PC-3 (cell line): ENCODE measurements at regions not wholly inside any gene's neighbourhood (a gene's known extent, or its start where the extent isn't known, plus 50 kb on each side); places are given as distances from the start of the nearest gene placed in this dataset.

ENCODE experiments used
- ATAC-seq: fragments of 200-7000 bp; cut with Tn5 transposase; 2 replicates; pipeline ENCODE4 v1.9.1; 2020; ENCODE audit warnings: mild to moderate bottlenecking, moderate library complexity
- BruUV-seq: library from RNA; stranded (reverse); fragments of 400-500 nt; replicated peaks from 2 replicates; lab custom pipeline; 2021; lab: Mats Ljungman, UMichigan
- CTCF ChIA-PET: fragments of 300-600 bp; sonication (Branson Sonifier 250); formaldehyde crosslinking; loops from one replicate; lab custom pipeline; 2022; ENCODE audit warnings: antibody characterized with exemption; lab: Charles Lee
- POLR2A ChIA-PET: fragments of 300-600 bp; sonication (Branson Sonifier 250); formaldehyde crosslinking; loops from one replicate; lab custom pipeline; 2022; ENCODE audit warnings: antibody characterized with exemption; ENCODE audit not compliant: unreplicated experiment; lab: Charles Lee
- DNase-seq: peaks from one replicate; pipeline ENCODE4 v3.0.0-alpha.2; 2015
- H2AFZ ChIP-seq: fragments of 300-600 bp; sonication (generic); 2 replicates; pipeline ENCODE4 v1.6.0; 2016; ENCODE audit warnings: antibody characterized with exemption, low read length
- H3F3A ChIP-seq: fragments of 300-600 bp; sonication (generic); one replicate; pipeline ENCODE4 v1.6.0; 2017; ENCODE audit warnings: antibody characterized with exemption, low read length, control low read depth, mild to moderate bottlenecking; ENCODE audit not compliant: unreplicated experiment
- H3K27ac ChIP-seq: fragments of 300-600 bp; sonication (generic); 2 replicates; pipeline ENCODE4 v1.5.1; 2016; ENCODE audit warnings: mild to moderate bottlenecking, low read length
- H3K27me3 ChIP-seq: fragments of 300-600 bp; sonication (generic); 2 replicates; pipeline ENCODE4 v1.6.1; 2016; ENCODE audit warnings: low read length, mixed read lengths
- H3K36me3 ChIP-seq: fragments of 300-600 bp; sonication (generic); 2 replicates; pipeline ENCODE4 v1.6.1; 2016; ENCODE audit warnings: low read depth, mixed run types, low read length, mixed read lengths
- H3K4me1 ChIP-seq: fragments of 300-600 bp; sonication (generic); 2 replicates; pipeline ENCODE4 v1.5.1; 2016; ENCODE audit warnings: low read length; ENCODE audit not compliant: insufficient read depth
- H3K4me2 ChIP-seq: fragments of 300-600 bp; sonication (generic); 2 replicates; pipeline ENCODE4 v1.6.0; 2016; ENCODE audit warnings: low read length
- H3K4me3 ChIP-seq: fragments of 300-600 bp; sonication (generic); 2 replicates; pipeline ENCODE4 v1.5.1; 2016; ENCODE audit warnings: mild to moderate bottlenecking, low read length, mixed read lengths
- H3K79me2 ChIP-seq: fragments of 300-600 bp; sonication (generic); 2 replicates; pipeline ENCODE4 v1.6.1; 2017; ENCODE audit warnings: low read length, mixed read lengths
- H3K9ac ChIP-seq: fragments of 300-600 bp; sonication (generic); 2 replicates; pipeline ENCODE4 v1.6.0; 2016; ENCODE audit warnings: mild to moderate bottlenecking, low read length
- H3K9me2 ChIP-seq: fragments of 300-600 bp; sonication (generic); replicated peaks from 2 replicates; pipeline ENCODE4 v1.6.1; 2016; ENCODE audit warnings: mixed run types, low read length, mixed read lengths
- H3K9me3 ChIP-seq: fragments of 300-600 bp; sonication (generic); 2 replicates; pipeline ENCODE4 v1.6.1; 2016; ENCODE audit warnings: low read length, mixed read lengths
- H4K20me1 ChIP-seq: fragments of 300-600 bp; sonication (generic); 2 replicates; pipeline ENCODE4 v1.6.1; 2016; ENCODE audit warnings: low read length, mixed read lengths
- EZH2 ChIP-seq: fragments of 300-600 bp; sonication (generic); IDR thresholded peaks from one replicate; pipeline ENCODE4 v1.6.1; 2017; ENCODE audit warnings: antibody characterized with exemption, mild to moderate bottlenecking, low read length; ENCODE audit not compliant: unreplicated experiment
- EZH2phosphoT487 ChIP-seq: fragments of 300-600 bp; sonication (generic); IDR thresholded peaks from 2 replicates; pipeline ENCODE4 v1.6.1; 2018; ENCODE audit warnings: mild to moderate bottlenecking, antibody characterized with exemption, low read length, borderline replicate concordance
- intact Hi-C: fragments of 100-400 bp; cut with micrococcal nuclease; formaldehyde crosslinking; loops from 2 replicates; pipeline ENCODE4 v1.9.0; 2023
- TF ChIP-seq, protein P1 (sequence below): fragments of 300-600 bp; sonication (generic); conservative IDR thresholded peaks from 2 replicates; pipeline ENCODE4 v1.5.1; 2017; ENCODE audit warnings: antibody characterized with exemption, low read depth, mild to moderate bottlenecking, low read length

DNA sequence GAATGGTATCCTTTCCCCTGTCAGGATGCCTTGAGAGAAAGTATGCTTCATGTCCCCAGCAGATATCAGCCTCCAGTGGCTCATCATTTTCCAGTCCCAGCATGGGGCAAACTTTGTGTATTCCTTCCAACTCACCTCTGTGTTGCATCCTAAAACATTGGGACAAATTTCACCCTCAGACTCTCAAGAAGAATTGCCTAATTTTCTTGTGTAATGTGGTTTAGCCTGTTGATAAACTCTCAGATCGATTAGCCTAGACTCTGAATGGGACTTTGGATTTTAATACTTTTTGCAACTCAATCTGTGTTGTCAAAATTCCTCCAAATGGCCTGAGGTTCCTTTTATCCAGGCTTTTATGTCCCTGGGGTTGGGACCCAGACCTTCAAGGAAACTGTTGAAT is 805.3 kb downstream of the C4orf33 start:
- intact Hi-C loops: no loop called here
- Histone ChIP-seq H2AFZ (no peak overlapping the region), H3K9me3 (no peaks in the 10 kb centered on the region), H3K4me3 (no peak overlapping the region), H3K27me3 (no peaks in the 10 kb centered on the region), H4K20me1 (no peaks in the 10 kb centered on the region), H3K4me1 (no peaks in the 10 kb centered on the region), H3F3A (no peaks in the 10 kb centered on the region), H3K9me2 (no peaks in the 10 kb centered on the region), H3K79me2 (no peaks in the 10 kb centered on the region), H3K27ac (no peak overlapping the region), H3K36me3 (no peaks in the 10 kb centered on the region), H3K9ac (no peak overlapping the region), H3K4me2 (no peak overlapping the region)
- ATAC-seq (no peak), DNase-seq (no peak)
- ChIA-PET POLR2A (no interaction called here), CTCF (no interaction called here)
- BruUV-seq: no TSS peak
- TF ChIP-seq EZH2 (no peak), EZH2phosphoT487 (no peak)
- TF ChIP-seq, protein P1, sequence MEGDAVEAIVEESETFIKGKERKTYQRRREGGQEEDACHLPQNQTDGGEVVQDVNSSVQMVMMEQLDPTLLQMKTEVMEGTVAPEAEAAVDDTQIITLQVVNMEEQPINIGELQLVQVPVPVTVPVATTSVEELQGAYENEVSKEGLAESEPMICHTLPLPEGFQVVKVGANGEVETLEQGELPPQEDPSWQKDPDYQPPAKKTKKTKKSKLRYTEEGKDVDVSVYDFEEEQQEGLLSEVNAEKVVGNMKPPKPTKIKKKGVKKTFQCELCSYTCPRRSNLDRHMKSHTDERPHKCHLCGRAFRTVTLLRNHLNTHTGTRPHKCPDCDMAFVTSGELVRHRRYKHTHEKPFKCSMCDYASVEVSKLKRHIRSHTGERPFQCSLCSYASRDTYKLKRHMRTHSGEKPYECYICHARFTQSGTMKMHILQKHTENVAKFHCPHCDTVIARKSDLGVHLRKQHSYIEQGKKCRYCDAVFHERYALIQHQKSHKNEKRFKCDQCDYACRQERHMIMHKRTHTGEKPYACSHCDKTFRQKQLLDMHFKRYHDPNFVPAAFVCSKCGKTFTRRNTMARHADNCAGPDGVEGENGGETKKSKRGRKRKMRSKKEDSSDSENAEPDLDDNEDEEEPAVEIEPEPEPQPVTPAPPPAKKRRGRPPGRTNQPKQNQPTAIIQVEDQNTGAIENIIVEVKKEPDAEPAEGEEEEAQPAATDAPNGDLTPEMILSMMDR: no peak

DNA sequence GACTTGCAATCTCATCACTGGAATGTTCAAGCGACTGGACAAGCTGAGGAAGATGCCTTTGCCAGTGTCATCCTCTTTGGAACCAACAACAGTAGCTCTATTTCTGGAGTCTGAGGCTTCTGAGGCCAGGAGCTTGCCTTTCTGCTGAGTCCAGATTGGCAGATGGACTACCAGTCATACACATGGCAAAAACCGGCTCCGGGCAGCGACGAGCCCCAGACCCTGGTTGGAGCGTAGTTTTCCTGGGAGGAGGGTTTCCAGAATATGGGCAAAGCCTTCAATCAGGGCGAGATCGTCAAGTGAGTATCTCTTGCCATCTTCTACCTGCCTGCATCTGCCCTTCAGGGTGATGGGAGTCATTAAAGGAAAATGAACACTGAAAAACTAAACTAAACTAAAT is 807.9 kb downstream of the C4orf33 start:
- Histone ChIP-seq H4K20me1 (no peaks in the 10 kb centered on the region), H3K36me3 (no peaks in the 10 kb centered on the region), H2AFZ (no peak overlapping the region), H3K4me1 (no peaks in the 10 kb centered on the region), H3K4me3 (no peak overlapping the region), H3K9me2 (no peaks in the 10 kb centered on the region), H3K4me2 (no peak overlapping the region), H3K9ac (no peak overlapping the region), H3K27me3 (no peaks in the 10 kb centered on the region), H3K79me2 (no peaks in the 10 kb centered on the region), H3K9me3 (no peaks in the 10 kb centered on the region), H3K27ac (no peak overlapping the region), H3F3A (no peaks in the 10 kb centered on the region)
- no peak for TF ChIP-seq EZH2phosphoT487
- no peak for TF ChIP-seq EZH2
- TF ChIP-seq, protein P1: no peak
- intact Hi-C loops: no loop called here
- BruUV-seq: no TSS peak
- ATAC-seq (no peak), DNase-seq (no peak)
- ChIA-PET POLR2A (no interaction called here), CTCF (no interaction called here)

DNA sequence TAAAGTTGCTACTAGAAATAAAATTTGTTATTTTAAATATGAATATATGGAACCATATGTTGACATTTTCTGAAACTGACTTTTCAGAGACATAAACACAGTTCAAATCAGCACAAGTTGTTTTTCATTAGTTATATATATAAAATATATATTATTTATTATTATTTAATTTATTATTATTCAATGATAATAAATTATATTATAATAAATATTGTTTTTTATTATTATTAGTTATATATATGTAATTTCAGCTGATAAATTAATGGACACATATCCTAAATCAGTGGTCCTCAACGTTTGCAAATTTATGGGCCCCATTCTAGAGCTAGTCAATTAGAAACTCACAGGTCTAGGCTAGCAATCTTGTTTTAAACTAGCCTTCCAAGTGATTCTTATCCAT is 809.3 kb downstream of the C4orf33 start:
- H3K9me3 ChIP-seq: no peaks in the 10 kb centered on the region
- H3K79me2 ChIP-seq: no peaks in the 10 kb centered on the region
- no peaks in the 10 kb centered on the region for H4K20me1 ChIP-seq
- no TSS peak for BruUV-seq
- TF ChIP-seq EZH2phosphoT487: no peak
- no peak for TF ChIP-seq EZH2
- TF ChIP-seq, protein P1: no peak
- H3K9me2 ChIP-seq: no peaks in the 10 kb centered on the region
- H2AFZ ChIP-seq: no peak overlapping the region
- intact Hi-C loops: no loop called here
- no peaks in the 10 kb centered on the region for H3K27me3 ChIP-seq
- H3K4me1 ChIP-seq: no peaks in the 10 kb centered on the region
- H3K27ac ChIP-seq: no peak overlapping the region
- CTCF ChIA-PET: no interaction called here
- no peak overlapping the region for H3K4me3 ChIP-seq
- no peak for ATAC-seq
- no peak for DNase-seq
- no peak overlapping the region for H3K4me2 ChIP-seq
- H3K9ac ChIP-seq: no peak overlapping the region
- no peaks in the 10 kb centered on the region for H3F3A ChIP-seq
- POLR2A ChIA-PET: no interaction called here
- no peaks in the 10 kb centered on the region for H3K36me3 ChIP-seq
